NCI-H82 treated with DMSO at 0.1 percent for 48 hours (cell line): ENCODE measurements at regions not wholly inside any gene's neighbourhood (a gene's known extent, or its start where the extent isn't known, plus 50 kb on each side); places are given as distances from the start of the nearest gene placed in this dataset.

ENCODE experiments used
- DNase-seq: peaks from one replicate; lab custom pipeline; 2025; ENCODE audit not compliant: unreplicated experiment; lab: John Stamatoyannopoulos, UW

DNA sequence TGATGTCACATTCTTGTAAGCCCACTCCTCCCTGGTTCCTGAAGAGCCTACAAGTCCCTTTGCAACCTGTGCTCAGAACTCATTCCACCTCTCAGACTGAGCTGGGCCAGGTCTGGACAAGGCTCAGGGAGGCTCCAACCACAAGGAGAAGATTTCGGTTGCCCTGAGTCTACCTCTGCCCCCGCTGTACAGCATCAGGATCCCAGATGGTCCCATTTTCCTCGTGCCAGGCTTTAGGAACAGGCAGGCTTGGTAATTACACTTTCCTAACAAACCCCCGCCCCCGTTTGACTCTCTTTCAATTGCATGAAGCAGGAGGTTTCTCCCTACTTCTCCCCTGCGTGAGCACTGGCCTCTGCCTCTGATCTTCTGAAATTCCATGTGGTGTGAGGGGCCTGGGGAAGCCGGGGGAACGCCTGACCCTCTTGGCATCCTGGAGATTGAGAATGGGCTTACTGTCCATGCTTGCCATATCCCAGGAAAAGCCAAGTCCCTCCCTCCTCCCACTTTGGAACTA is 86.9 kb upstream of the CTNNA1 start:
- no peak for DNase-seq

DNA sequence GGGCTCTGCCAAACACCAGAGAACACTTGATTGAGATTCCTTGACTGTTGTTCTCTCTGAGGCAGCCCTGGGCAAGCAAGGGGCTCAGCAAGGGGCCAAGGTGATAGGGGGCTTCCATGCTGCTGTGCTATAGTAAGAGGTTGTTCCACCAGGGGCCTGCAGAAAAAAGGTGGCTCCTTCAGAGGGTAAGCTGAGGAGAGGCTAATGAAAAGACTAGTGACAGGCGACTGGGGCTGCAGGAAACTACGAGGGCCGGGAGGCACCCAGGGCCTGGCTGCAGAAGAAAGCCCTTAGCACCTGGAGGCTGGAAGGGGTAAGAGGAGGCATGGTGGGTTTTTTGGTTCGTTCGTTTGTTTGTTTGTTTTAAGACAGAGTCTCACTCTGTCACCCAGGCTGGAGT is 88.0 kb upstream of the CTNNA1 start:
- no peak for DNase-seq

GRCh38 chr5:138664276-138664943 is 88.8 kb upstream of the CTNNA1 start:
- DNase-seq: peak; percentile 42

DNA sequence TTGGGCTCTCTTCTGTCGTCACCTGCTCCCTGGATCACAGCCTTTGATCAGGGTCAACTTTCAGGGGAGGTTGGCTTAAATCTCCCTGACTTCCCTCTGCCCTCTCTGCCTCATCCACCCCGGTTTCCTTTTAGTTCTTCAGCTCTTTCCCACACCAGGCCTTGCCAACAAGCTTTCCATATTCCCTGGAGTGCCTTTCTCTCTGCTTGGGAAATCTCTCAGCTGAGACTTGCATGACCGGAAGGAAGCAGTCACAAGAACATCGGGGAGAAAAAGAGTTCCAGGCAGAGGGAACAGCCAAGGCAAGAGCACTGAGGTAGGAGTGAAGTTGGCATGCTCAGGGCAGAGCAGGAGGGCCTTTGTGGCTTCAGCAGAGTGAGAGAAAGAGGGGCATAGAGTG is 88.4 kb upstream of the HSPA9 start:
- DNase-seq: no peak

DNA sequence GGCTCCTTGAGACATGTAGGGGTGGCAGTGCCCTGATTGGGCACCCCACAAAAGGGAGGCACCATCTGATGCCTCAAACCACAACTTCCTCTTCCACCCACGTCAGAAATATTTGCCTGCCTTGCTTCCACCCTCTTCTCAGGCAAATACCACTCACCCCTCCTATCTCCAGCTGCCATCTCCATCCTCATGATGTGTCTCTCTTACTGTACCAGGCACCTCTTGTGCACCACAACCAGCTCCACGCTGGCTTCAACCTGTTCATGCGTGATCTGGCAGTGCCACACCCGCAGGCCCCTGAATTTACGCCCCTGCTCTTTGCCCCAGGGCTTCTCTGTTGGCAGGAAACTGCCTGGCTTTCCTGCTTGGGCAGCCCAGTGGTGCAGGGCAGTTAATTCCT is 87.8 kb upstream of the HSPA9 start:
- no peak for DNase-seq

DNA sequence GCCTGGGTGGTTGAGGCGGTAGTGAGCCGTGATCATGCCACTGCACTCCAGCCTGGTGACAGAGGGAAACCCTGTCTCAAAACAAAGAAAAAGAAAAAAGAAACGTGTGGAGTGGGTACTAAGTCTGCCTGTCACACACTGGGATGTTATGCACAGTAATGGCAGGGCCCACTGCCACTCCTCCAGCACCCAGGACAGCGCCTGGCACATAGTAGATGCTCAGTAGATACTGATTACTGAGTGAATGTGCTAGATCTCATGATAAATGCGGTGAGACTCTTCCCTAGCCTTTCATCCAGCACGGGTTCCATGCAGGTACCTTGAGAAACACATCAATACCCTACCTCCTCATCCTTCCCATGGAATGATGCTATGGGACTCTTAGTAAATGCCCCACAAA is 87.4 kb upstream of the HSPA9 start:
- no peak for DNase-seq

GRCh38 chr5:138661991-138662434 is 86.8 kb upstream of the HSPA9 start:
- no peak for DNase-seq

DNA sequence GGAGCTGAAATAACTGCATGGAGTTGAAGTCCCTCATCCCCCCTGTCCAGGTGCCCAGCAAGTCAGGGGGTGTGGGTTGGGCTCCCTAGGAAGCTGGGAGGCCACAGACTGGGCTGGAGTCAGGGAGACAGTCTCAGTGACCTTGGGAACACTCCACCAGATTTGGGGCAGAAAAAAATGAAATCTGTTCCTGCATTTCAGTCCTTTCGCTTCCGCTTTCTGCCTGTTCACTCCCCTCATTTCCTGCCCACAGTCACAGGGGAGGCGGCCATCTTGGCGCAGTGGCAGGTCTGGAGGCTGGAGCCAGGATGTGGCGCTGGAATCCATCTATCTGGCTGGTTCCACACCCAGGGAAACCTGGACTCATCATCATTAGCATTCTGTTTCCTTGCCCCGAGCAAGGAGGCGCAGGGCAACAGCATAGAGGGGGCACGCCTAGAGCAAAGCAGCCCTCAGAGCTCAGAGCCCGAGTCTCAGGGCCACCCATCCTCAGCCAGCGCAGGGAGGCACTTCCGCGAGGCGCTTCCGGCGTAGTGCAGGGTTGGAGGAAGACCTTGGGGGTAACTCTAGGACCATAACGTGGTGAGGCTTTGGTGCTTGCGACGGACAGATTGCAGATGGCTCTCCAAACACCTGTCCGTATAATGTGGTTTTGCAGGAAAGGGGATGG is 86.2 kb upstream of the HSPA9 start:
- DNase-seq: no peak

- DNase-seq: no peak
Observed at GRCh38 chr5:138660051-138660572, 84.9 kb upstream of the HSPA9 start.

DNA sequence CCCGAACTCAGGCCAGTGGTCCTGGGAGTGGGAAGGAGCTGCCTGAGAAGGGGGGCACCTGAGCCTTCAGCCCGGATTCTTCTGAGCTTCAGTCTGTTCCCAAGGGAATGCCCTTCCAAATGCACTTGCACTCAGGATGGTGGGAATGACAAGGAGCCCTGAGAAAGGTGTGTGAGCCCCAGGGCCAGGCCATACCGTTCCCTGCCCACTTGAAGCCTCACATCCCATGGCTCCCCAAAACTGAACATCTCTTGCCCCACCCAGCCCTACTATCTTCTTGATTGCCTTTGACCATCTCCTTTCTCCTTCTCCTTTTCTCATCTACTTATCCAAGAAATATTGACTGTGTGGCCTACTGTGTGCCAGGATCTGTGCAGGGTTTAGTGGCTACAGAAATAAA is 84.4 kb upstream of the HSPA9 start:
- DNase-seq: no peak

DNA sequence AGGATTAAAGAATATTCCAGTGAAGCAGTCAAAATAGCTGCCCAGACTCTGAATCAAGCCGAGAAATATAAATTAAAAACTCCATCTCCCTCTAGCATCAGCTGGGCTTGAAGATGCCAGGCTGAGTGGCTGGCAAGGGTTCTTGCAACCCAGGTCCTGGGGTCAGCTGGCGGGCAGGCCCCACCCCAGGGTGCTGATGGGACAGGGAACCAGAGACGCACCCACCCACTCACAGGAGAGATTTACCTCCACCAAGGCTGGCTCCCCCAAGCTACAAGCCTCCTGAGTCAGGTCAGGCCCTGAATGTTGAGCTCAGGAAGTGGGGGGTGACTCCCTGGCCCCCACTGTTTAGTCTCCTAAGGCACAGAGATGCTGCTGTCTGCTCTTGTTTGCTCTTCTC is 83.9 kb upstream of the HSPA9 start:
- no peak for DNase-seq

DNA sequence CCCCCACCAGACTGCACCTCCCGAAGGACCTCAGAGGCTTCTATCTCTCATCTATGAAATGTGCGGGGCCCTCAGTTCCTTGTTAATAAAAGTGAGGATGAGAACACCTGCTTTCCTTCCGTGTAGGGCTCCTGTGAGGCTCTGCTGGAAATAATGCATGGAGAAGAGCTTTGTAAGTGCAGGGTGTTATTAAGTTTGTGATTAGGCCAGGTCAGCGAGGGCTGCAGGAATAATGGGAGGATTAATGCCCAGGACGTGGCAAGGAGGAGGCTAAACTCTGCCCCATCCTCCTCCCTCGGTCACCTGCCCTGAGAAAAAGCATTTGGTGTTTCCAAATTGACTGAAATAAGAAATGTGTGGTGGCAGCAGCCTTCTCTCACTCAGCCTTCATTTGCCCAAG is 83.5 kb upstream of the HSPA9 start:
- DNase-seq: no peak

DNA sequence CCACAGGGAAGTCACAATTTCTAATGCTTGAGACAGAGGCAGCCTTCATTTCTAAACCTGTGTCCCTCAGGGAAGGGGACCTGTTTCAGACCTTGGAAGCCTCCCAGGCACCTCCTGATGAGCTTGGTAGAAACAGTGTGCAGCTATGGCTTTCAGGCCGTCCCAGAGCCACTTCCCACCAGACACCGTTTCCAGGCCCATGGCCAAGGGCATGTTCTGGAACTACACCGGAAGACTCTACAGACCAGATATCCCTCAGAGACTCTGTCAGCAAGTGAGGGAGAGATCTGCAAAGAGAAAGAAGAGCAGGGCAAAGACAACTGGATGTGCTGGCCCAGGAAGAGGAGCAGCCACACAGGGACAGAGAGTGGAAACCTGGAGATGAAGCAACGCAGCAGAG is 82.2 kb upstream of the HSPA9 start:
- no peak for DNase-seq

GRCh38 chr5:138656916-138657315 is 81.7 kb upstream of the HSPA9 start:
- no peak for DNase-seq

DNA sequence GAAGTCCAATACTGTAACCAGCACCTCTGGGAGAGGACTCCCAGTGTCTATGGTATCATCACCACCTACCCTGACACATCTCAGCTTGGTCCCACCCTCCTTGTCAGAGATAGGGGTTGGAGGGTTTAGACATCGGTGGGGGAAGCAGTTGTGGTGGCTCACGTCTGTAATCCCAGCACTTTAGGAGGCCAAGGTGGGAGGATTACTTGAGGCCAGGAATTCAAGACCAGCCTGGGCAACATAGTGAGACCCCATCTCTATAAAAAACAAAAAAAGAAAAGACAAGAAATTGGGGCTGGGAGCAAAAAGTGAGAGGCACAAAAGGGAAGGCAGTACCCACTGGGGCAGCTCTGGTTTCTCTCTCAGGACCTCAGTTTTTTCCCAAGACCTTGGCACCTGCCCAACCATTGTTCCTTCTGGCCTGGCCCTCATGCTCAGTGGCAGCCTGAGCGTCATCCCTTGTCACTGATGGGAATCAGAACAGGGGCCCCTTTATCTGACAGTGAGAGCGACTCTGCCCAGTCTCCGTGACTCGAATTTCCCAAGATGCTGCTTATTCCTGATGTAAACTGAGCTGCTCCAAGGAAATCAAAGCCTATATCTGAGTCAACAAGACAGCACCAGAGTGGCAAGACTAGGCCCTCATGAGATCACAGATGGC is 80.5 kb upstream of the HSPA9 start:
- no peak for DNase-seq

- DNase-seq: no peak
Observed at GRCh38 chr5:138654281-138654867, 79.2 kb upstream of the HSPA9 start.

- no peak for DNase-seq
Observed at GRCh38 chr5:138653502-138653901, 78.3 kb upstream of the HSPA9 start.

GRCh38 chr5:138651767-138652117 is 76.5 kb upstream of the HSPA9 start:
- DNase-seq: no peak

DNA sequence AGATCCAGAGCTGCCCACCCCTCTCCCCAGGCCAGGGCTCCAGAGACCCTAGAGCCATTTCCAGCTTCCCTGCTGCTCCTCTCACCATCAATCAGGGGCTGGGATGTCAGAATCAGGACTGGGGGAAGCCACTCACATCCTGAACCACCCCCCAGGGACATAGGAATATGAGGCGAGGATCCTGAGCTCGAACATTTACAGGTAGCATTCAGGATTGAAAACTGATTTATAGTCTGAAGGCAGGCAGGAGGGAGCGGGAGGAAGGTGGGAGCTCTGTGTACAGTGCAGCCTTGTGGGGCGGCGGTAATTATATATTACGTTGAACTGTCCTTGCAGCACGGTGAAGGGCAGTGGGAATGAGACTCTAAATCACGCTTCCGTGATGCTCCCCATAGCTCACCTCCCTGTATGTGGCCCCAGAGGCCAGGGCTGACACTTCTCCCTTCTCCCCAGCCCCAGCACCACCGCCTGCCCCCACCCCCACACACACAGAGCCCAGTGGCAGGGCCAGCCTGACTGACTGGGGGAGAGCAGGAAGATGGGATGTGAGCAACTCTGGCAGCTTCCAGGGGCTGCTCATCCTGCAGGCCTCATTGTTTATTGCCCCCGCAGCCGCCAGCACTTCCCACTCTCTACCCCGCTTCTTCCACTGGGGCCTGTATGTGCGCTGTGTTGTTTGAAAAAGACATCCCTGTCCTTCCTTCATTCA is 76.0 kb upstream of the HSPA9 start:
- DNase-seq: no peak

DNA sequence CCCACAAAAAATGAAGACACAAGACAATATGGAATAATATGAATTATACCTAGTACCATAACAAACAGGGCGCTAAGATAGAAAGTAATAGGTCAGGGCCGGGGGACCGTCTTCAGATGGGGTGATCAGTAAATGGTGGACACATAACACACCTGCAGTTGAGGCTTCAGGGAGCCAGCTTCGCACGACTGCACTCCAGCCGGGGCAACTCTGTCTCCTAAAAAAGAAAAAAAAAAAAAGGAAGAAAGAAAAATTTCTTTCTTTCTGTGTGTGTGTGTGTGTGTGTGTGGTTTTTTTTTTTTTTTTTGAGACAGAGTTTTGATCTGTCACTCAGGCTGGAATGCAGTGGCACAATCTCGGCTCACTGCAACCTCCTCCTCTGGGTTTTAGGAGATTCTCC is 75.0 kb upstream of the HSPA9 start:
- DNase-seq: no peak

DNA sequence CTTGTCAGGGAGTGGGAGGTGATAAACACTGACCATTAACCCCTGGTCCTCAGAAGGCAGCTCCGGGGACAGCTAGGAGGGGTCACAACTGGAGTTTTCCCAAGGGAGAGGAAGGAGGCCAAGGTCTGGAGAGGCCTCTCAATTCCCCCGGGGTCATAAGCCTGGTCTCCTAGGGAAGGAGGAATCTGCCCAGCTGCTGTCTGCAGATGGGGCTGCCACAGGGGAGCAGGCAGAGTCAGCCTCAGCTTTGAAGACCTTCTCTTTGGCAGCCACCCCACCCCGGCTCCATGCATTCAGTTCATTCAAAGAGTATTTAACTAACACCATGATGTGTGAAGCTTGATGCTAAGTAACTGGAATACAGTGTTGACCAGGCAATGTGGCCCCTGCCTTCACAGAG is 74.6 kb upstream of the HSPA9 start:
- DNase-seq: peak; percentile 87
